NCI-H2107 treated with DMSO at 0.1 percent for 48 hours (cell line): ENCODE measurements at regions not wholly inside any gene's neighbourhood (a gene's known extent, or its start where the extent isn't known, plus 50 kb on each side); places are given as distances from the start of the nearest gene placed in this dataset.
"Not testable (repeated sequence)": the region's sequence is repeated elsewhere in the genome, so short reads cannot be mapped to it uniquely, and the experiment has no call there.

Source experiments
- DNase-seq: peaks from one replicate; lab custom pipeline; 2025; ENCODE audit not compliant: unreplicated experiment; lab: John Stamatoyannopoulos, UW

GRCh38 chr5:174998131-174998730 lies 273.8 kb downstream of the MSX2 start:
- no peak for DNase-seq

DNA sequence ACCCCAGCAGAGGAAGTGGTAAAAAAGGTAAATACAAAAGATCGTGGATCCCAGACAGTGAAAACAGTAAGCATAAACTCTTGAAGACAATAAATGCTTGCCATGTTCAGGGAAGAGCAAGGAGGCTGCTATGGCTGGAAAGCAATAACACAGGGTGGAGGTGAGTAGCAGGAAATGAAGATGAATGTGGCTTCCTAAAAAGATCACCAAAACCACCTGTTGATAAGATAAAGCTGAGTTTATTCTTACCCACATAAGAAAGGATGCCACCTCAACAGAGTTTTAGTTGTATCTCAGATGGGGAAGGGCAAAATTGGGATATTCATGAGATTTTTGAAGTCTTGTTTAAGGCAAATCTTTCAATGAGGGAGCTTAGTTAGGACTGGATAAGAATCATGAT lies 273.3 kb downstream of the MSX2 start:
- no peak for DNase-seq

- DNase-seq, result no peak
Observed at GRCh38 chr5:174996941-174997340, 272.6 kb downstream of the MSX2 start.

DNA sequence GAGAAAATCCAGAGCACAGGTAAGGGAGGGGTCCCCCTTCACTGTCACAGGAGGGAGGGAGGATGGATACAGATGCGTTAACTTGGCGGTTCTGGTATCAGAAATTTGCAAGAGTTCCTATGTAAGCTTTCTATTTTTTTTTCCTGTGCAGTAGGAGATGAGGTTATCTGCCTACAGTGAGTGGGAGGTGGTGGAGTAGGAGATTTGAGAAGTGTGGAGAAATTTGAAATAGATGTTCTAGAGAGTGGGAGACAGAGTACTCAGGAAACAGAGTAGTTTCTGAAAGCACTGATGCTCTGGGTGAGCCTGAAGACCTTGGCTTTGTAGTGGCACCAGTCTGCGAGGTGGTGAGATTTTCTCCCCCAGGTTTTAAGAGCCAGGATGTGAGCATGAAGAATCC lies 271.4 kb downstream of the MSX2 start:
- DNase-seq, result no peak

DNA sequence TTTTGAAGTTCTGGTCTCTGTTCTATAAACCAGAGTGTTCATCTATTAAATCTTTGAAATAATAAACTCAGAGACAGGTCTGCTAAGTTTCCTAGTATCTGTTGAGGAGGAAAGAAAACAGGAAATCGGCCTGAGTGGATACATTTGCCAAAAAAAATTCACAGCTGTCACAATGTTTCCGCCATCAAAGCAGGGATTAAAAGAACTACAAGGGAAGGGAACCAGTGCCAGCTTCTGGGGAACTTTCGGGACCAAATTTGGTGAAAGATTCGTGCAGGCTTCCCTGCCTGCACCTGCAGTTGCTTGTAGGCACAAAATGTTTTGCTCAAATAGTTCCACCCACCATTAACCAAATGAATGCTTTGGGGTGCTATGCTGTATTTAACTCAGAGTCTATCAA lies 267.5 kb downstream of the MSX2 start:
- no peak for DNase-seq

DNA sequence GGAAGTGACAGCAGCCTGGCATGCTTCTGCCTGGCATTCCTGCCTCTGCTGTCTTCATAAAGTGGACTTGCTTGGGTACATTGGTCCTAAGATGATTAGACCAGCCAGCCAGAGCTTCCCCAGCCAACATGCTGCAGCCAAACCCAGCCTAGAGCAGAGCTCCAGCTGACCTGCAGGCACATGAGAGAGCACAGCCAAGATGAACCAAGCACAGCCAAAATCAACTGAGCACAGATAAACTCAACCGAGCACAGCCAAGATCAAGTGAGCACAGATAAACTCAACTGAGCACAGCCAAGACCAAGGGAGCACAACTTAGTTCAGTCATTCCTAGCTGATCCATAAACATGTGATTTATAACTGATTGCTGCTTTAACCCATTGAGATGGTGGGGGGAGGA lies 266.5 kb downstream of the MSX2 start:
- DNase-seq, result no peak

DNA sequence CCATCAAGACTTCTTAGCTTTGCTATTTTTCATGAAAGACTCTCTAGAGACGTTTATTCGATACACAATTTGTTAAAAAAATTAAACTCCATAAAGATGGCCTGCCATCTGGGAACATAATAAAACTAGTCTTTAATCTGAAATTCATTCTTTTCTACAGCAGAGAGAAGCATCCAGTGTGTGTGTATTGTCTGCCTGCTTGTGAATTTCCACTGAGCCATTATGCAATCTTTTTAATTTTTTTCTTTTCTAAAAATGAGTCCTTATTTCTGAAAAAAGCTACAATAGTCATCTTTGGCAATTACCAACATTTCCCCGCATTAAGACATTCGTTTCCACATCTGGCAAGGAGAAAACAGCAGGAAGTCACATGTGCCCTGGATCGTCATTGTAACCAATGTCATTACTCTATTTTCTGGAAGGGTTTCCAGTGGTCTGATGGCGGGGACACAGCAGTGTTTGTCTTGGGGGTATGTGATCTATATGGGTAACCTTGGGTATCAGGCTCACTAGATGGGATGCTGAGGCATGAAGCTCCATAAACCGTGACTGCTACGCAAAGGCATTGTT lies 263.1 kb downstream of the MSX2 start:
- no peak for DNase-seq

GRCh38 chr5:174984863-174985262 lies 260.5 kb downstream of the MSX2 start:
- DNase-seq, result no peak

GRCh38 chr5:174982485-174982884 lies 258.1 kb downstream of the MSX2 start:
- no peak for DNase-seq

DNA sequence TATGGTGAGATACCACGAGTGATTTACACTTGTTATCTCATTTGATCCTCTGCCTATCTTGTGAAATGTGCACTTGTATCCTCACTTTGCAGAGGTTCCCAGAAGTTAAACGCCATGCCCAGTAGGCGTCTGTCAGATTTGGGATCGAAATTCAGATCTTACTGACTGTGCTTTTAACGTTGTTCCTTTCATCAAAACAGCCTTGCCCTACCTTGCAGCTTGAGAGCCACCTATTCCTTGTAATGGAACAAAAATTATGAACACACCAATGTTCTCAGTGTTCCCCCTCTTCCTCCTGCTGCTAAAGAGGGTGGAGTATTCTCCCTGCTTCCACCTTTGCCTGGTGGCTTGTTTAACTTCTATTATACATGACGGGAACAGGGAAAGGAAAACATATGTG lies 257.0 kb downstream of the MSX2 start:
- DNase-seq, result no peak

- DNase-seq, result no peak
Observed at GRCh38 chr5:174980952-174981351, 256.6 kb downstream of the MSX2 start.

DNA sequence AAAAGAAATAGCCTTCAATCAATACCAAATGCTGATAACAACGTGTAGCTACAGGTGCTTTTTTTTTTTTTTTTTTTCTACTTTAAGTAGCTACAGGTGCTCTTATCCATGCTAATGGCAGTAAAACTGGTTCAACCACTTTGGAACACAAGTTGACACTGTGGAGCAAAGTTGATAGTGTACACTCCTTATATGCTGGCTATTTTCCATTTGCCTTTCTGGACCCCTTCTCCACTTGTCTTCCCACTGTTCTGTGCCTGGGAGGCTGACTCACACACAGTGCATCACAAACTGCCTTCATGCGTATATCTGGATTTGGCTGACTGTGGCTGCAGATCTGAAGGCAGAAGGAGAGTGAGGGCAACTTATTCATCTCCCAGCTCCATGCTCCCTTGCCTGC lies 247.9 kb downstream of the MSX2 start:
- DNase-seq, result no peak

DNA sequence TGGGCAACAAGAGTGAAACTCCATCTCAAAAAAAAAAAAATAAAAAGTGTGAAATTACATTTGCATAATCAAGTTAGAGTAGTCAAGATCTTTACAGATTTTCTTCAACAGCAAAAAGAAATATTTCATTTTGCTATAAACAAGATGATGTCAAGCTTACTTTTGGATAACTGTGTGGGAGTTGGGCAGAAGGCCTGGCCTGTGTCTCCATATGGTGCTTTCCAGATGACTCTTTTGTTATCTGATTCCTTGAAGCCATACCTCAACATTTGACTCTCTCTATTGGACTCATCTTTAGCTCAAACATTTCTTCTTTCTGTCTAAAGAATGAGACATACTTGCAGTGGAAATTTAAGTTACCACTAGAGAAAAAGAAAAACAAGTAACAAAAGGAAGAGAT lies 246.8 kb downstream of the MSX2 start:
- no peak for DNase-seq

- no peak for DNase-seq
Observed at GRCh38 chr5:174970502-174970901, 246.1 kb downstream of the MSX2 start.

- DNase-seq, result no peak
Observed at GRCh38 chr5:174953871-174954270, 229.5 kb downstream of the MSX2 start.

GRCh38 chr5:174951151-174951780 lies 226.9 kb downstream of the MSX2 start:
- DNase-seq, result peak; percentile 7

DNA sequence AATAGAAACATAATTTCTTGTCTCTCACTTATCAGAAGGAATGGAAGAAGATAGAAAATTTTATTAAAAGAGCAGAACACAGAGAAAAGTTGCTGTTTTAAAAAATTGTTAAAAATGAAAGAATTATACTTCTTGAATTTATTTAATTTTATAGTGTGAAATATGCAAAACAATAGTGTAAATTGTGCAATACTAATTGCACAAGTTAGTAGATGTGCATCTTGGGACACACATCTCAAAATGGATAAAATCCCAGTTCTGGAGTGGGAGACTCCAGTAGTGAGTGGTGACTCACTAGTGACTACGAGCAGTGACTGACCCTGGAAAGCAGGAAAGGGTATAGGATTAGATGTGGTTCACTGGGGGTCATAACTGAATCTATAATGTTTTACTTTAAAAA lies 223.2 kb downstream of the MSX2 start:
- no peak for DNase-seq

GRCh38 chr5:174945853-174946252 lies 221.5 kb downstream of the MSX2 start:
- DNase-seq, result no peak

DNA sequence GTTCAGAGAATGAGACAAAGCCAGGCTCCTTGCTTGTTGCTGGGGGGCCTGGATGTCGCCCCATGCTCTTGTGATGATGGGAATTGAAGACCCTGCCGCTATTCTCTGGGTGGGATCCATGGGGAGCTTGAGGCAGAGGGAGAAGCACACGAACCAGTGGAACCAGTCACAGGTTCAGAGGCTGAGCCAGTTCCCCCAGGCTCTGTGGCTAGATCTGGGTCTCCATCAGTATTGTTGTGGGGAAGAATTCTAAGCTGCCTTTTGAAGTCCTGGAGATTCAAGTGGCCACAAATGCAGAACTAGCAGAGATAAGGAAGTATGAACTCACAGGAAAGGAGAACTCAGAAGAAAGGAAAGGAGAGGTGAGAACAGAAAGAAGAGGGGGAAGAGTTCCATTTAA lies 219.4 kb downstream of the MSX2 start:
- no peak for DNase-seq

- not testable (repeated sequence) for DNase-seq
Observed at GRCh38 chr5:174943002-174943401, 218.6 kb downstream of the MSX2 start.

DNA sequence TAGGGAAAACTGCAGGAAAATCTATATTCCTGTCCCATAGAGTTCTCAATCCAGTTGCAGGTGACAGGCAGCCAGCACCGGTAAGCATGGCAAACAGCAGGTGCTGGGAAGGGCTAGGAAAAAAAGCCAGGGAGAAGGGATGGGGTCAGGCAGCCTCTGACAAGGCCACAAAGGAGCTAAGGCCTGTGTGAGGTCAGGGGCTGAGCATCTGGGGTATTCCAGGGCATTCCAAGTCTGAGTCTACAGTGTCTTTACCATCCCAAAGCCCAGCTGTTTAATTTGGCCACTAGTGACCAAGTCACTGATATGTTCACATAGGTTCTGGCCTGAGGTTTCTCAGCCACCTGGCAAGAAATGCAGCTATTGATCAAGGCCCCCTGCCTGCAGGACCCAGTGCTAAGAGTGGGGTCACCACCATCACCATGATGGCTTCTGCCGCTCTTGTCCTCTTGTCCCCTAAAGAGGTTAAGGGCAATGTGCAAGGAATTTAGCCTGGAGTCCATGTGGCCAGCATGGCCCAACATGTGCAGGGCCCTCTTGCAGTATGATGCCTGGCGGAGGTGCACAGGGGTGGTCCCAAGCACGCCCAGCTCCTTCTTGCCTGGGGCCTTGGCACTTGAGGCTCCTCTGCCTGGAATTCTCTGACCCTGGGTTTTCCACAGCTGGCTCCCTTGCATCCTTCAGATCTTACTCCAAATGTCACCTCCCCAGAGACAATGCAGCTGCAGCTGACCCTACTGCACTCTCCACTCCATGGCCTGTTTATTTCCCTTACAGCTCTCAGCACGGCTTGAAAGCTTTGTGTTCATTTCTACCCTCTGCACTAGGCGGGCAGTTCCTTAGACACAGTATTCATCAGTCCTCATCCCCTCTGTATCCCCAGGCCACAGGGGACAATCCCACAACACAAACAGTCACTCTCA lies 213.1 kb downstream of the MSX2 start:
- DNase-seq, result no peak
